ENCODE measurements at regions not wholly inside any gene's neighbourhood (a gene's known extent, or its start where the extent isn't known, plus 50 kb on each side); places are given as distances from the start of the nearest gene placed in this dataset.
"Not testable (repeated sequence)": the region's sequence is repeated elsewhere in the genome, so short reads cannot be mapped to it uniquely, and the experiment has no call there.

DNA sequence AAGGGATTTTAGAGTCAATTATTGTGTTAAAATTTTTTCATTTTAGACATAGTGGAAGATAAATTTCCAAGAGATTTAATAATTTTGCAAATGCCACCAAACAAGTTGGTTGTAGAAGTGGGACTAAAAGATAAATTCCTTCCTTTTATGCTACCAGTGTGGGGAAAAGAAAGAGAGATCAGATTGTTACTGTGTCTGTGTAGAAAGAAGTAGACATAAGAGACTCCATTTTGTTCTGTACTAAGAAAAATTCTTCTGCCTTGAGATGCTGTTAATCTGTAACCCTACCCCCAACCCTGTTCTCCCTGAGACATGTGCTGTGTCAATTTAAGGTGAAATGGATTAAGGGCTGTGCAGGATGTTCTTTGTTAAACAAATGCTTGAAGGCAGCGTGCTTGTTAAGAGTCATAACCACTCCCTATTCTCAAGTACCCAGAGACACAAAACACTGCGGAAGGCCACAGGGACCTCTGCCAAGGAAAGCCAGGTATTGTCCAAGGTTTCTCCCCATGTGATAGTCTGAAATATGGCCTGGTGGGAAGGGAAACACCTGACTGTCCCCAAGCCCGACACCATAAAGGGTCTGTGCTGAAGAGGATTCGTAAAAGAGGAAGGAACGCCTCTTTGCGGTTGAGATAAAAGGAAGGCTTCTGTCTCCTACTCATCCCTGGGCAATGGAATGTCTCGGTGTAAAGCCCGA lies 117.0 kb downstream of the CEP44 start:
- intact Hi-C loops (cut with micrococcal nuclease) = not testable (repeated sequence)

- intact Hi-C loops (cut with micrococcal nuclease) = no loop called here
Measured at GRCh38 chr4:174398728-174399127, 115.0 kb downstream of the CEP44 start.

DNA sequence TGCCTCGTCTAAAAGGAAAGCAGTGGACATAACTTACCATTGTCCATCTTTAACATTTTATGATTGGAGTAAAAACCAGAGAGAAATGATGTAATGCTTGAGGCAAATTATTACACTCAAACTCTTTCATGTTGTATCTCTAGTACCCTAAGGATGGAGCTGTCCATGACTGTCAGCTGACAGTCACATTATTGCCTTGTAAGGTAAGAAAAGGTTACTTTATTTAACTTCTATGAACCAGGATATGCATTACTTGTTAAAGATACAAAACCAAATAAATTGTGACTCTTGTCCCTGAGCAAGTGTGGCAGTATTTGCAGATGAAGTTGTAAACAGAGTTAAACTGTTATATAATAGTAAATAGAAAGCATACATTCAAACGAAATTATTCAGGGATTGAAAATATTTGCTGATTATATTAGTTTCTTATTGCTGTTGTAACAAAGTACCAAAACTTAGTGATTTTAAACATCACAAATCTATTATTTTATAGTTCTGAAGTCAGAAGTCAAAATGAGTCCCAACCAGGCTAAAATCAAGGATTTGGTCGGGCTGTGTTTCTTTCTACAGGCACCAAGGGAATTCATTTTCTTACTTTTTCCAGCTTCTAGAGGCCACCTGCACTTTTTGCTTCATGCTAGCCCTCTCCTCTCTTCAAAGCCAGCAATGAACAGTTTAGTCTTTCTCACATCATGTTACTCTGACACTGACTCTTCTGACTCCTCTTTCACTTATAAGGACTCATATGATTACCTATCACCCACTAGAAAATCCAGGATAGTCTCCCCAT lies 113.8 kb downstream of the CEP44 start:
- intact Hi-C loops (cut with micrococcal nuclease) = no loop called here

DNA sequence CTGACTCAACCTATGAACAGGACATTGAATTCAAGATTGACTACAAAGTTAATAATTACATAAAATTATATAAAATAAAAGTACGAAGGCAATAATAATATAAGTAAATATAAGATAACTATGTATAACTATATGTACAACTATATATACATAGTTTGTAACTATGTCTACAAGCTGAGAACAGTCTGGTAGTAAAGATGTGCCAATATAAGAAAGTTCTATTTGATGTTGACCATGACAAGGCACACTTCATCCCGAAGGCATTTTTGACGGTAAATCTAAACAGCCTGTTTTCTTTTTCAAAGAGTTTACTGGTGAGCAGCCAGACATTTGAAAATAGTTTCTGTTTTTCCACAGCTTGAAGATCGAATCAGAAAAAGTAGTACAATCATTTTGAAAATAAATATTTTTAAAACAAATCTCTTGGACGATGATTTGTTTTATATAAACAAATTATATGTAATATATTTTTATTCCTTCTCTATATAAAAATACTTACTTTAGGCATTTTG lies 112.9 kb downstream of the CEP44 start:
- intact Hi-C loops (cut with micrococcal nuclease) = no loop called here

- intact Hi-C loops (cut with micrococcal nuclease) = no loop called here
Measured at GRCh38 chr4:174394915-174395314, 111.2 kb downstream of the CEP44 start.

- intact Hi-C loops (cut with micrococcal nuclease) = no loop called here
Measured at GRCh38 chr4:174389439-174389838, 105.7 kb downstream of the CEP44 start.

GRCh38 chr4:174388461-174389145 lies 104.9 kb downstream of the CEP44 start:
- intact Hi-C loops (cut with micrococcal nuclease) = no loop called here

DNA sequence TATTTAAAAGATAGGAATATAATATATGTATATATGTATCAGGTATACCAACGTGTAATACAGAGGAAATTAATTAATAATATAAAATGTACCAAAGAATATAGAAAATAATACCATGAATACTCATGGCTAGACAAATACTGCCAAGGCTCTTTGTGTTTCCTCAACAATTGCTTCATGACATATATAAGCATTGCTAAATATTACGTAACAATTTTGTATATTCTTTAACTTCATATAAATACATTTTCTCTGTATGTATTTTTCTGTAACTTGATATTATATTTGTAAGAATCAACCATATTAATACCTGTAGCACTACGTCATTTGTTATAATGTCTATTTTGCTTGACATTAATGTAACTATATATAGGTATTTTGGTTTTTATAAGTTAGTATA lies 104.0 kb downstream of the CEP44 start:
- intact Hi-C loops (cut with micrococcal nuclease) = no loop called here

- intact Hi-C loops (cut with micrococcal nuclease) = no loop called here
Measured at GRCh38 chr4:174387143-174387542, 103.4 kb downstream of the CEP44 start.

GRCh38 chr4:174383783-174384182 lies 100.1 kb downstream of the CEP44 start:
- intact Hi-C loops (cut with micrococcal nuclease) = no loop called here

DNA sequence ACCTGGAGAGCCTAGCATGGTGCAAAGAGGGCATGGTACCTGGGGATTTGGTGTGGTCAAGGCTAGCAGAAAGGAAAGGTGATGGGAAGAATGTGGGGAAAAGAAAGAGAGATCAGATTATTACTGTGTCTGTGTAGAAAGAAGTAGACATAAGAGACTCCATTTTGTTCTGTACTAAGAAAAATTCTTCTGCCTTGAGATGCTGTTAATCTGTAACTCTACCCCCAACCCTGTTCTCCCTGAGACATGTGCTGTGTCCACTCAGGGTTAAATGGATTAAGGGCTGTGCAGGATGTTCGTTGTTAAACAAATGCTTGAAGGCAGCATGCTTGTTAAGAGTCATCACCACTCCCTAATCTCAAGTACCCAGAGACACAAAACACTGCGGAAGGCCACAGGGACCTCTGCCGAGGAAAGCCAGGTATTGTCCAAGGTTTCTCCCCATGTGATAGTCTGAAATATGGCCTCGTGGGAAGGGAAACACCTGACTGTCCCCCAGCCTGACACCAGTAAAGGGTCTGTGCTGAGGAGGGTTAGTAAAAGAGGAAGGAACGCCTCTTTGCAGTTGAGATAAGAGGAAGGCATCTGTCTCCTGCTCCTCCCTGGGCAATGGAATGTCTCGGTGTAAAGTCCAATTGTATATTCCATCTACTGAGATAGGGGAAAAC lies 99.4 kb downstream of the CEP44 start:
- intact Hi-C loops (cut with micrococcal nuclease) = not testable (repeated sequence)
